Iris pigment epithelial cell (primary cell): ENCODE measurements at regions not wholly inside any gene's neighbourhood (a gene's known extent, or its start where the extent isn't known, plus 50 kb on each side); places are given as distances from the start of the nearest gene placed in this dataset.
"Not testable (repeated sequence)": the region's sequence is repeated elsewhere in the genome, so short reads cannot be mapped to it uniquely, and the experiment has no call there.

ENCODE experiments used
- DNase-seq: peaks from one replicate; pipeline ENCODE4 v3.0.0-alpha.2; 2011; ENCODE audit warnings: low read depth

- peak; percentile 3 for DNase-seq
These were observed 529.0 kb downstream of the TBC1D32 start for GRCh38 chr6:120805276-120805675.

GRCh38 chr6:120804612-120805011 is 529.7 kb downstream of the TBC1D32 start:
- DNase-seq = no peak

- DNase-seq = no peak
These were observed 547.6 kb downstream of the TBC1D32 start for GRCh38 chr6:120786682-120787081.

- no peak for DNase-seq
These were observed 548.0 kb downstream of the TBC1D32 start for GRCh38 chr6:120786256-120786655.

- no peak for DNase-seq
These were observed 548.7 kb downstream of the TBC1D32 start for GRCh38 chr6:120785459-120786086.

- no peak for DNase-seq
These were observed 554.8 kb downstream of the TBC1D32 start for GRCh38 chr6:120779441-120779840.

GRCh38 chr6:120775698-120776097 is 558.6 kb downstream of the TBC1D32 start:
- DNase-seq = no peak

GRCh38 chr6:120774275-120774674 is 560.0 kb downstream of the TBC1D32 start:
- DNase-seq = peak; percentile 29

- DNase-seq = no peak
These were observed 563.3 kb downstream of the TBC1D32 start for GRCh38 chr6:120771019-120771418.

GRCh38 chr6:120764312-120764711 is 570.0 kb downstream of the TBC1D32 start:
- DNase-seq = no peak

- DNase-seq = no peak
These were observed 574.7 kb downstream of the TBC1D32 start for GRCh38 chr6:120759570-120759969.

GRCh38 chr6:120748574-120748973 is 585.7 kb downstream of the TBC1D32 start:
- DNase-seq = not testable (repeated sequence)

GRCh38 chr6:120736740-120737139 is 597.5 kb downstream of the TBC1D32 start:
- no peak for DNase-seq

- peak; percentile 12 for DNase-seq
These were observed 598.6 kb downstream of the TBC1D32 start for GRCh38 chr6:120735641-120736040.

GRCh38 chr6:120711255-120711654 is 623.0 kb downstream of the TBC1D32 start:
- DNase-seq = no peak

- DNase-seq = no peak
These were observed 634.3 kb downstream of the TBC1D32 start for GRCh38 chr6:120700001-120700400.

- DNase-seq = no peak
These were observed 647.8 kb downstream of the TBC1D32 start for GRCh38 chr6:120686492-120686891.

- no peak for DNase-seq
These were observed 652.1 kb downstream of the TBC1D32 start for GRCh38 chr6:120682145-120682544.

- no peak for DNase-seq
These were observed 653.1 kb downstream of the TBC1D32 start for GRCh38 chr6:120681204-120681603.

GRCh38 chr6:120675886-120676285 is 658.4 kb downstream of the TBC1D32 start:
- peak; percentile 0 for DNase-seq

GRCh38 chr6:120671519-120671918 is 662.8 kb downstream of the TBC1D32 start:
- no peak for DNase-seq

GRCh38 chr6:120652506-120652905 is 681.8 kb downstream of the TBC1D32 start:
- no peak for DNase-seq

GRCh38 chr6:120648713-120649112 is 685.6 kb downstream of the TBC1D32 start:
- DNase-seq = no peak

GRCh38 chr6:120646101-120646500 is 688.2 kb downstream of the TBC1D32 start:
- DNase-seq = no peak
